GM18498 (cell line): ENCODE measurements at regions not wholly inside any gene's neighbourhood (a gene's known extent, or its start where the extent isn't known, plus 50 kb on each side); places are given as distances from the start of the nearest gene placed in this dataset.

Source experiments
- ATAC-seq: cut with Tn5 transposase; IDR thresholded peaks from one replicate; pipeline ENCODE4 v1.9.1; 2021; ENCODE audit warnings: mild to moderate bottlenecking, moderate library complexity; ENCODE audit not compliant: unreplicated experiment

DNA sequence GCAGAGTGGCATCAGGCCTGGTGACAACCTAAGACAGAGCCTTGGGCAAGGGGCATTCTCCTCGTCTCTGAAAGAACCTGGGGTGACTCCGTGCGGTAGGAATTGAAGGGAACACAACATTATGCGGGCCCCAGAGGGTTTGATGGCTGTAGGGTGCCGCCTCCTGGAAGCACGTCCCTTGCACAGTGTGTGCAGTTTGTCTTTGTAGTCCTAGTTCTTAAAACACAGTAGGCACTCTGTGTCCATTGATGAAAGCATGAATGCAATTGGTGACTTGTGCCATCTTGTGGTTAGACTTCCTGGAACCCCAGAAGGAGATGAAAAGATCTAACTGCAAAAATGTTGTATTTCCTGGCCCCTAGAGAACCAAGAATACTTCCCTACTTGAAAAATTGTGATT lies 279.8 kb downstream of the UTP18 start:
- ATAC-seq = no peak

DNA sequence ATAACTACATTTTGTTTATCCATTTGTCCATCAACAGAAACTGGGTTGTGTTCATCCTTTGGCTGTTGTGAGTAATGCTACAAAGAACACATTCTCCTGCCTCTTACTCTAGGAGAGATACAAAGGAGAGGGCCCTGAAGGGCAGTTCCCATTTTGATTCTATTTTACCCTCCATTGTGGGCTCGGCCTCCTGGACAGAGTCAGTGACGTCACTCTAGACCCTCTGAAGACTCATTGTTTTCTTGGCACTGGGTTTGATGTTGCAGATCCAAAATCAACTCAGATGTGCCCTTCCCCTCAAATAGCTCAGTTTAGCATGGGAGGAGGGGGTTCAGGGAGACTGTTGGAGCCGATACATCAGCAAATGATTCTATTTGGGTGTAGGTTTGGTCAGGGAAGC lies 280.9 kb downstream of the UTP18 start:
- no peak for ATAC-seq

GRCh38 chr17:51546114-51546513 lies 285.8 kb downstream of the UTP18 start:
- ATAC-seq = no peak

DNA sequence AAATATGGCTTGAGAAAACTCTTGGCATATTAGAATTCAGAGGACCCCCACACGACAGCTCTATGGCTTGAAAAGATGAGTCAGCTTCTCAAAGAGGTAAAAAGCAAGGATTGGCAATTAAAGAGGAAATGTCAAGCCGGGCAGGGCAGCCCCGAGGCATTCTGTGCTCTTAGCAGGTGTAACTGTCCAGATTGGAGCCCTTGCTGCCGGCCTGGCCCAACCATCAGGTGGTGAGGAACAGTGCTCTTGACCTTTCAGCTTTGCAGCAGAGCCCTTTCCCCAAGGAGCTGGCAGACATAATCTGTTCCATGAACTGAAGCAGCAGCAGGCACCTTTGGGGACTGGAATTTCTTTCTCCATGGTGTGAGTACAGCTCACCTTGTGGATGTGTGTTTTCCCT lies 287.8 kb downstream of the UTP18 start:
- no peak for ATAC-seq

- ATAC-seq = no peak
These were observed 294.8 kb downstream of the UTP18 start for GRCh38 chr17:51555153-51555552.

DNA sequence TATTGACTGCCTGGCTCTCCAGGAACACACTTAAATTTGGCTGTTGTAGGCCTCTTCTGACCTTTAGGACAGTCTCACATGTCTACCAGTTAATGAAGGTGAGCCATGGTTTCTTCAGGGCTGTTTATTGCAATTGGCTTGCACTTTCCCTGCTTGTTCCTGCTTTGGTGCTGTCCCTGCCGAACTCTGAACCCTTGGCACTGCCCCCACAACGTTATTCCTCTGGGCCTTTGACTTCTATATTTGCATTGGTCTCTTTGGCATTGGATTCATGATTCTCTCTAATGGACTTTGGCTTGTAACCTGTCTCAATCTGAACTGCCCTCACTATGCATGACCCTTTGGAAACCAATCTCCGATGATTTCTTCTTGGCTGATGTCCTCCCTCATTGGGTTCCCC lies 299.4 kb downstream of the UTP18 start:
- no peak for ATAC-seq

DNA sequence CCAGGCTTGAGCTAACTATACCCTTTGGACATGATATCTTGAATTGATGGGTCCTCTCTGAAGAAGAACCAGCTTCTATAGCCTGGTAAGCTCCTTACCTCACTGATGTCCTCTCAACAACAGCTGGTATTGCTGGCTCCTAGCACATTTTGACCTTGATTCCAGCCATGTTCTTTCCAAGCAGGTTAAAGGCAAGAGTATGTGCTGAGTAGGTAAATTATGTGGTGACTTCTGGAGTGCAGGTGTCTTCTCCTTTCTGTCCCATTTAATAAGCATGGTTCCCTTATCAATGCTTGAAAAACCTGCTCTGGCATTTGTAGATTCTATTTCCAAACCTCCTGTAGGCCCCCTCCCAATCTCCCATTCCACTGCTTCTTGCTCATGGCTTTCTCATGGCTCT lies 300.1 kb downstream of the UTP18 start:
- ATAC-seq = no peak

DNA sequence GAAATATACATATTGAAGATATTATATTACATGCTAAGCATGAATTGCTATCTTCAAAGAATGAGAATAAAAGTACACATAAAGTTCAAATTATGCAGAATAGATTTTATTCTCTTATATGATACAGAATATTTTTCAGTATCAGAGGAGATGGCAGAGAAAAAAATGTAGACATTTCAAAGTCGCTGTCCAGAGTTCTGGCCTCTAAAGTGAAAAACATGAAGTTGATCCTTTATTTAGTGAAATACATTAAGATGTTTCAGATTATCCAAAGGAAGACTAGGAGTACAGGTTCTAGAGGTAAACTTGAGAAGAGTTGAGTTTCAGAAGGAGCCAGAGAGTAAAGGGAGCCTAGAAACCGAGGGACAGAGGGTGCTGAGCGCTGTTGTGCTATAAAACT lies 303.6 kb downstream of the UTP18 start:
- ATAC-seq = no peak

GRCh38 chr17:51572115-51572514 lies 311.8 kb downstream of the UTP18 start:
- no peak for ATAC-seq
